GM12878 (cell line): ENCODE measurements at regions not wholly inside any gene's neighbourhood (a gene's known extent, or its start where the extent isn't known, plus 50 kb on each side); places are given as distances from the start of the nearest gene placed in this dataset.

ENCODE experiments used
- ATAC-seq: fragments of 200-7000 bp; cut with Tn5 transposase; 3 replicates; pipeline ENCODE4 v1.9.1; 2020; ENCODE audit warnings: mild to moderate bottlenecking, moderate library complexity
- BruUV-seq: library from RNA; stranded (reverse); fragments of 400-500 nt; replicated peaks from 2 replicates; lab custom pipeline; 2021; lab: Mats Ljungman, UMichigan
- CTCF ChIA-PET: fragments of 300-600 bp; sonication (Branson Sonifier 250); formaldehyde crosslinking; extraction: SDS; loops from one replicate; lab custom pipeline; 2021; ENCODE audit warnings: inconsistent platforms; lab: Yijun Ruan, JAX
- POLR2A ChIA-PET: fragments of 350-600 bp; formaldehyde crosslinking; extraction: SDS; loops from one replicate; lab custom pipeline; 2021; ENCODE audit warnings: inconsistent platforms; lab: Charles Lee
- RAD21 ChIA-PET: fragments of 300-600 bp; sonication (Branson Sonifier 250); formaldehyde crosslinking; loops from one replicate; lab custom pipeline; 2023; ENCODE audit warnings: antibody characterized with exemption; ENCODE audit not compliant: unreplicated experiment; lab: Charles Lee
- SMC1A ChIA-PET: fragments of 300-600 bp; sonication (Branson Sonifier 250); formaldehyde crosslinking; loops from one replicate; lab custom pipeline; 2023; ENCODE audit not compliant: unreplicated experiment, uncharacterized antibody; lab: Charles Lee
- DNase-seq: peaks from one replicate; pipeline ENCODE4 v3.0.0-alpha.2; 2011; ENCODE audit warnings: low read depth, low spot score
- FAIRE-seq: peaks from 3 replicates; lab custom pipeline; 2011; peaks lifted over from hg19 to GRCh38; lab: Jason Lieb, UNC
- H2AFZ ChIP-seq: 2 replicates; pipeline ENCODE4 v1.6.0; 2011; ENCODE audit warnings: low read depth, low read length, control low read depth; ENCODE audit not compliant: control insufficient read depth
- H3K27ac ChIP-seq: 2 replicates; pipeline ENCODE4 v1.5.1; 2011; ENCODE audit warnings: control low read depth; ENCODE audit not compliant: control insufficient read depth, insufficient read depth
- H3K27me3 ChIP-seq, 2 experiments: replicated peaks in 1 of 2; 2 replicates each; pipeline versions ENCODE4 v1.6.0 to v1.6.1; 2011; ENCODE audit warnings: low read length in 1 of 2; ENCODE audit not compliant: control insufficient read depth in 2 of 2, insufficient read depth in 2 of 2
- H3K36me3 ChIP-seq, 2 experiments: 2 replicates each; pipeline ENCODE4 v1.5.1; 2011; ENCODE audit warnings: low read length in 1 of 2; ENCODE audit not compliant: control insufficient read depth in 2 of 2, insufficient read depth in 2 of 2
- H3K4me1 ChIP-seq: 2 replicates; pipeline ENCODE4 v1.6.1; 2011; ENCODE audit warnings: mild to moderate bottlenecking, low read length, moderate library complexity, mixed read lengths; ENCODE audit not compliant: control insufficient read depth, insufficient read depth
- H3K4me2 ChIP-seq: 2 replicates; pipeline ENCODE4 v1.6.0; 2011; ENCODE audit warnings: control low read depth; ENCODE audit not compliant: control insufficient read depth, insufficient read depth
- H3K4me3 ChIP-seq: fragments of 200-600 bp; sonication (generic); 2 replicates; pipeline ENCODE4 v1.5.1; 2016
- H3K79me2 ChIP-seq: 2 replicates; pipeline ENCODE4 v1.6.0; 2011; ENCODE audit warnings: low read length; ENCODE audit not compliant: control insufficient read depth, insufficient read depth
- H3K9ac ChIP-seq: 2 replicates; pipeline ENCODE4 v1.8.0; 2011; ENCODE audit warnings: low read length, control low read depth, mixed read lengths; ENCODE audit not compliant: control insufficient read depth, insufficient read depth
- H3K9me3 ChIP-seq: replicated peaks from 3 replicates; pipeline ENCODE4 v1.5.1; 2011; ENCODE audit warnings: mild to moderate bottlenecking, low read length; ENCODE audit not compliant: control insufficient read depth, insufficient read depth
- H4K20me1 ChIP-seq: 2 replicates; pipeline ENCODE4 v1.6.0; 2011; ENCODE audit not compliant: control insufficient read depth, insufficient read depth
- CBX3 ChIP-seq: fragments of 200-600 bp; sonication (generic); IDR thresholded peaks from 2 replicates; pipeline ENCODE4 v1.6.1; 2016; ENCODE audit warnings: low read depth, borderline replicate concordance
- E2F8 ChIP-seq: fragments of 450-650 bp; IDR thresholded peaks from 2 replicates; pipeline ENCODE4 v1.6.1; 2018; ENCODE audit warnings: mild to moderate bottlenecking, low read depth, moderate library complexity; ENCODE audit not compliant: partially characterized antibody
- ESRRA ChIP-seq: IDR thresholded peaks from 2 replicates; pipeline ENCODE4 v1.6.1; 2012; ENCODE audit warnings: mild to moderate bottlenecking, low read length, improper control_type of control experiment
- FOXK2 ChIP-seq: fragments of 450-650 bp; IDR thresholded peaks from 2 replicates; pipeline ENCODE4 v1.6.1; 2017; ENCODE audit warnings: mild to moderate bottlenecking, moderate library complexity
- JUND ChIP-seq: IDR thresholded peaks from 2 replicates; pipeline ENCODE4 v1.6.1; 2012; ENCODE audit warnings: low read depth, mild to moderate bottlenecking, low read length, improper control_type of control experiment, moderate library complexity
- LARP7 ChIP-seq: fragments of 450-650 bp; IDR thresholded peaks from 2 replicates; pipeline ENCODE4 v1.6.1; 2017; ENCODE audit warnings: mild to moderate bottlenecking
- MEF2A ChIP-seq: IDR thresholded peaks from 2 replicates; pipeline ENCODE4 v1.6.1; 2011; ENCODE audit warnings: low read depth, mild to moderate bottlenecking, low read length, moderate library complexity; ENCODE audit not compliant: insufficient read depth
- PML ChIP-seq: IDR thresholded peaks from 2 replicates; pipeline ENCODE4 v1.6.1; 2012; ENCODE audit warnings: low read length, inconsistent platforms
- RCOR1 ChIP-seq: conservative IDR thresholded peaks from 2 replicates; pipeline ENCODE4 v1.6.1; 2012; ENCODE audit warnings: low read depth, low read length, improper control_type of control experiment
- SIX5 ChIP-seq: IDR thresholded peaks from 2 replicates; pipeline ENCODE4 v1.6.1; 2011; ENCODE audit warnings: mild to moderate bottlenecking, low read depth, low read length, moderate library complexity; ENCODE audit not compliant: severe bottlenecking
- SMAD5 ChIP-seq: IDR thresholded peaks from 2 replicates; pipeline ENCODE4 v1.6.1; 2016; ENCODE audit warnings: antibody characterized with exemption, low read depth
- STAT1 ChIP-seq: fragments of 450-650 bp; conservative IDR thresholded peaks from 2 replicates; pipeline ENCODE4 v1.6.1; 2014; ENCODE audit warnings: antibody characterized with exemption, mild to moderate bottlenecking
- STAT3 ChIP-seq: IDR thresholded peaks from 2 replicates; pipeline ENCODE4 v1.6.1; 2011; ENCODE audit warnings: low read depth, low read length, improper control_type of control experiment
- TAF1 ChIP-seq: IDR thresholded peaks from 2 replicates; pipeline ENCODE4 v1.6.1; 2011; ENCODE audit warnings: mild to moderate bottlenecking, low read depth, low read length, borderline replicate concordance
- USF2 ChIP-seq: IDR thresholded peaks from 2 replicates; pipeline ENCODE4 v1.6.1; 2011; ENCODE audit warnings: low read depth, low read length, improper control_type of control experiment, borderline replicate concordance
- ZNF622 ChIP-seq: fragments of 450-650 bp; IDR thresholded peaks from 2 replicates; pipeline ENCODE4 v1.6.1; 2017; ENCODE audit warnings: mild to moderate bottlenecking, inconsistent platforms
- ZSCAN29 ChIP-seq: fragments of 450-650 bp; IDR thresholded peaks from 2 replicates; pipeline ENCODE4 v1.6.1; 2017; ENCODE audit warnings: mild to moderate bottlenecking, moderate library complexity
- ZZZ3 ChIP-seq: IDR thresholded peaks from 2 replicates; pipeline ENCODE4 v1.6.1; 2011; ENCODE audit warnings: low read depth; ENCODE audit not compliant: control insufficient read depth, insufficient read length
- WGBS: methylation state at CpG from one replicate; pipeline ENCODE4 v1.1.6; 2016; ENCODE audit warnings: low lambda C conversion rate; ENCODE audit not compliant: insufficient replicate concordance, insufficient coverage; ENCODE audit errors: missing lambda C conversion rate; 5-methylcytosine and 5-hydroxymethylcytosine counted together
- in situ Hi-C: fragments of 300-500 bp; cut with MboI; formaldehyde crosslinking; loops from 9 replicates; pipeline ENCODE4 v1.14.3; 2018; ENCODE audit warnings: mixed read lengths
- intact Hi-C: fragments of 100-400 bp; cut with micrococcal nuclease; formaldehyde crosslinking; loops from one replicate; pipeline ENCODE4 v1.14.2; 2022; ENCODE audit not compliant: unreplicated experiment
- TF ChIP-seq, protein P1 (sequence below): IDR thresholded peaks from 2 replicates; pipeline ENCODE4 v1.6.1; 2012; ENCODE audit warnings: mild to moderate bottlenecking, low read depth, low read length
- TF ChIP-seq, protein P2 (sequence below): IDR thresholded peaks from 2 replicates; pipeline ENCODE4 v1.6.1; 2012; ENCODE audit warnings: low read depth, low read length, improper control_type of control experiment

DNA sequence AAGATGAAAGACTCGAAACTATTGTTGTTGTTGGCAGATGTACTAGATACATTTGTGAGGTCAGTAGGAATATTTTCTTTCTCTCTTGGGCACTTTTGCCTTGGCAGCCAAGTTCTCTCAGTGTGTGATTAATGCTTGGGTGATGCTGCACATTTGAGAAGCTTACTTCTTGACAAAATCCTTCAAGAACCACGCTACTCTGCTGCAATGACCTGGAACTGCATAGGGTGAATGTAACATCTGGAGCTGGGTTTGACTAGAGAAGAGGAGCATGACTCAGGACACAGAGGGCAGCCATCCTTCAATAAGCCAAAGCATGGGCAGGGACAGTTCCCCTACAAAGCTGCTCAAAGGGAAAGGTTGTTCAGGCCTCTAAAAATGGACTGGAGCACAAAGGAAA is 75.5 kb upstream of the PUM3 start:
- CTCF ChIA-PET: no interaction called here
- SMC1A ChIA-PET: no interaction called here
- no peak for DNase-seq
- H3K9me3 ChIP-seq: no peaks in the 10 kb centered on the region
- POLR2A ChIA-PET: no interaction called here
- no peak overlapping the region for H2AFZ ChIP-seq
- H3K4me3 ChIP-seq: no peak overlapping the region
- RAD21 ChIA-PET: no interaction called here
- no peak for FAIRE-seq
- no peaks in the 10 kb centered on the region for H3K4me1 ChIP-seq
- WGBS: 0% methylated on average over 2 of the region's 2 CpGs
- no peak overlapping the region for H3K4me2 ChIP-seq
- in situ Hi-C loops (no loop called here), intact Hi-C loops (no loop called here)
- no TSS peak for BruUV-seq
- H4K20me1 ChIP-seq: no peaks in the 10 kb centered on the region
- H3K27me3 ChIP-seq: no peaks in the 10 kb centered on the region; a peak in 1 of 4 replicates
- no peaks in the 10 kb centered on the region for H3K36me3 ChIP-seq
- no peak for ATAC-seq
- no peaks in the 10 kb centered on the region for H3K79me2 ChIP-seq
- H3K9ac ChIP-seq: no peak overlapping the region
- H3K27ac ChIP-seq: no peak overlapping the region
- TF ChIP-seq PML (no peak), SMAD5 (no peak), ZNF622 (no peak), STAT3 (no peak), USF2 (no peak), FOXK2 (no peak), LARP7 (no peak), RCOR1 (no peak), STAT1 (no peak), ZSCAN29 (no peak), E2F8 (no peak), ESRRA (no peak), SIX5 (no peak), JUND (no peak), CBX3 (no peak), ZZZ3 (no peak), MEF2A (no peak), TAF1 (no peak)
- TF ChIP-seq, protein P1, sequence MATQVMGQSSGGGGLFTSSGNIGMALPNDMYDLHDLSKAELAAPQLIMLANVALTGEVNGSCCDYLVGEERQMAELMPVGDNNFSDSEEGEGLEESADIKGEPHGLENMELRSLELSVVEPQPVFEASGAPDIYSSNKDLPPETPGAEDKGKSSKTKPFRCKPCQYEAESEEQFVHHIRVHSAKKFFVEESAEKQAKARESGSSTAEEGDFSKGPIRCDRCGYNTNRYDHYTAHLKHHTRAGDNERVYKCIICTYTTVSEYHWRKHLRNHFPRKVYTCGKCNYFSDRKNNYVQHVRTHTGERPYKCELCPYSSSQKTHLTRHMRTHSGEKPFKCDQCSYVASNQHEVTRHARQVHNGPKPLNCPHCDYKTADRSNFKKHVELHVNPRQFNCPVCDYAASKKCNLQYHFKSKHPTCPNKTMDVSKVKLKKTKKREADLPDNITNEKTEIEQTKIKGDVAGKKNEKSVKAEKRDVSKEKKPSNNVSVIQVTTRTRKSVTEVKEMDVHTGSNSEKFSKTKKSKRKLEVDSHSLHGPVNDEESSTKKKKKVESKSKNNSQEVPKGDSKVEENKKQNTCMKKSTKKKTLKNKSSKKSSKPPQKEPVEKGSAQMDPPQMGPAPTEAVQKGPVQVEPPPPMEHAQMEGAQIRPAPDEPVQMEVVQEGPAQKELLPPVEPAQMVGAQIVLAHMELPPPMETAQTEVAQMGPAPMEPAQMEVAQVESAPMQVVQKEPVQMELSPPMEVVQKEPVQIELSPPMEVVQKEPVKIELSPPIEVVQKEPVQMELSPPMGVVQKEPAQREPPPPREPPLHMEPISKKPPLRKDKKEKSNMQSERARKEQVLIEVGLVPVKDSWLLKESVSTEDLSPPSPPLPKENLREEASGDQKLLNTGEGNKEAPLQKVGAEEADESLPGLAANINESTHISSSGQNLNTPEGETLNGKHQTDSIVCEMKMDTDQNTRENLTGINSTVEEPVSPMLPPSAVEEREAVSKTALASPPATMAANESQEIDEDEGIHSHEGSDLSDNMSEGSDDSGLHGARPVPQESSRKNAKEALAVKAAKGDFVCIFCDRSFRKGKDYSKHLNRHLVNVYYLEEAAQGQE: no peak
- TF ChIP-seq, protein P2, sequence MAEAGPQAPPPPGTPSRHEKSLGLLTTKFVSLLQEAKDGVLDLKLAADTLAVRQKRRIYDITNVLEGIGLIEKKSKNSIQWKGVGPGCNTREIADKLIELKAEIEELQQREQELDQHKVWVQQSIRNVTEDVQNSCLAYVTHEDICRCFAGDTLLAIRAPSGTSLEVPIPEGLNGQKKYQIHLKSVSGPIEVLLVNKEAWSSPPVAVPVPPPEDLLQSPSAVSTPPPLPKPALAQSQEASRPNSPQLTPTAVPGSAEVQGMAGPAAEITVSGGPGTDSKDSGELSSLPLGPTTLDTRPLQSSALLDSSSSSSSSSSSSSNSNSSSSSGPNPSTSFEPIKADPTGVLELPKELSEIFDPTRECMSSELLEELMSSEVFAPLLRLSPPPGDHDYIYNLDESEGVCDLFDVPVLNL: no peak
